ENCODE measurements at regions not wholly inside any gene's neighbourhood (a gene's known extent, or its start where the extent isn't known, plus 50 kb on each side); places are given as distances from the start of the nearest gene placed in this dataset.

GRCh38 chr6:138030872-138031271, 76.3 kb downstream of the PERP start:
- no peak for DNase-seq (ENCODE audit: low read depth in 1 of 2, low spot score in 1 of 2)
- no peaks in the 10 kb centered on the region for H3K27me3 ChIP-seq (ENCODE audit: insufficient read depth, poor library complexity, severe bottlenecking)
- H3K4me3 ChIP-seq (replicated peaks; ENCODE audit: insufficient read depth, low read length) = no peak overlapping the region
- no peak overlapping the region for H3K27ac ChIP-seq (replicated peaks)
- TF ChIP-seq SPI1 (IDR thresholded peaks at IDR 0.05; ENCODE audit: borderline replicate concordance, low read depth) (no peak), REST (IDR thresholded peaks at IDR 0.05; ENCODE audit: insufficient replicate concordance, low read depth) (no peak), POLR2AphosphoS5 (IDR thresholded peaks at IDR 0.05; ENCODE audit: low read depth) (no peak), GABPA (IDR thresholded peaks at IDR 0.05; ENCODE audit: low read depth) (no peak)
- TF ChIP-seq, protein P1, sequence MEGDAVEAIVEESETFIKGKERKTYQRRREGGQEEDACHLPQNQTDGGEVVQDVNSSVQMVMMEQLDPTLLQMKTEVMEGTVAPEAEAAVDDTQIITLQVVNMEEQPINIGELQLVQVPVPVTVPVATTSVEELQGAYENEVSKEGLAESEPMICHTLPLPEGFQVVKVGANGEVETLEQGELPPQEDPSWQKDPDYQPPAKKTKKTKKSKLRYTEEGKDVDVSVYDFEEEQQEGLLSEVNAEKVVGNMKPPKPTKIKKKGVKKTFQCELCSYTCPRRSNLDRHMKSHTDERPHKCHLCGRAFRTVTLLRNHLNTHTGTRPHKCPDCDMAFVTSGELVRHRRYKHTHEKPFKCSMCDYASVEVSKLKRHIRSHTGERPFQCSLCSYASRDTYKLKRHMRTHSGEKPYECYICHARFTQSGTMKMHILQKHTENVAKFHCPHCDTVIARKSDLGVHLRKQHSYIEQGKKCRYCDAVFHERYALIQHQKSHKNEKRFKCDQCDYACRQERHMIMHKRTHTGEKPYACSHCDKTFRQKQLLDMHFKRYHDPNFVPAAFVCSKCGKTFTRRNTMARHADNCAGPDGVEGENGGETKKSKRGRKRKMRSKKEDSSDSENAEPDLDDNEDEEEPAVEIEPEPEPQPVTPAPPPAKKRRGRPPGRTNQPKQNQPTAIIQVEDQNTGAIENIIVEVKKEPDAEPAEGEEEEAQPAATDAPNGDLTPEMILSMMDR (IDR thresholded peaks at IDR 0.05; ENCODE audit: insufficient read depth, low read length) = no peak

DNA sequence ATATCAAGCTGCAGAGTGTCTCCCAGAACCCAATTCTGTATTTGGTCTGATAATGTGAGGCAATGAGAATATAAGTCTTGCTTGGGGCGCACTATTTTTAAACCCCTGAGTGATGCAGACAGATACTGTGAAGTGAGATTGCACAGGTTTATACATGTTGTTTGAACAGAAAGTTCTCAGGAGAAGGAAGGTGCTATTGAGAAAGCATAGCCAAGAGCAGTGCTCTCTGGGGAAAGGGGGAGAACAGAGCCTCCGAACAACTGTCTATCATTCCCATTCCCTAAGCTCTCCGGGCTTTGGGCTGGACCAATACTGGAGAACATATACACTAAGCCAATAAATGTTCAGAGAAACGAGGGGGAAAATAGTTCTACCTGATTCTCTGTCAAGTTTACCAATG, 75.8 kb downstream of the PERP start:
- TF ChIP-seq REST (IDR thresholded peaks at IDR 0.05; ENCODE audit: insufficient replicate concordance, low read depth) (no peak), POLR2AphosphoS5 (IDR thresholded peaks at IDR 0.05; ENCODE audit: low read depth) (no peak), GABPA (IDR thresholded peaks at IDR 0.05; ENCODE audit: low read depth) (no peak), SPI1 (IDR thresholded peaks at IDR 0.05; ENCODE audit: borderline replicate concordance, low read depth) (no peak)
- TF ChIP-seq, protein P1 (IDR thresholded peaks at IDR 0.05; ENCODE audit: insufficient read depth, low read length) = no peak
- Histone ChIP-seq H3K27me3 (ENCODE audit: insufficient read depth, poor library complexity, severe bottlenecking) (no peaks in the 10 kb centered on the region), H3K27ac (replicated peaks) (no peak overlapping the region), H3K4me3 (replicated peaks; ENCODE audit: insufficient read depth, low read length) (no peak overlapping the region)
- no peak for DNase-seq (ENCODE audit: low read depth in 1 of 2, low spot score in 1 of 2)

- no peak for TF ChIP-seq POLR2AphosphoS5 (IDR thresholded peaks at IDR 0.05; ENCODE audit: low read depth)
- TF ChIP-seq REST (IDR thresholded peaks at IDR 0.05; ENCODE audit: insufficient replicate concordance, low read depth) = no peak
- TF ChIP-seq, protein P1 (IDR thresholded peaks at IDR 0.05; ENCODE audit: insufficient read depth, low read length) = no peak
- TF ChIP-seq SPI1 (IDR thresholded peaks at IDR 0.05; ENCODE audit: borderline replicate concordance, low read depth) = no peak
- no peak for TF ChIP-seq GABPA (IDR thresholded peaks at IDR 0.05; ENCODE audit: low read depth)
- DNase-seq (ENCODE audit: low read depth in 1 of 2, low spot score in 1 of 2) = no peak
- H3K27me3 ChIP-seq (ENCODE audit: insufficient read depth, poor library complexity, severe bottlenecking) = no peaks in the 10 kb centered on the region
- no peak overlapping the region for H3K4me3 ChIP-seq (replicated peaks; ENCODE audit: insufficient read depth, low read length)
- H3K27ac ChIP-seq (replicated peaks) = no peak overlapping the region
Observed at GRCh38 chr6:138031850-138032249, 75.4 kb downstream of the PERP start.
